ENCODE measurements at regions not wholly inside any gene's neighbourhood (a gene's known extent, or its start where the extent isn't known, plus 50 kb on each side); places are given as distances from the start of the nearest gene placed in this dataset.

GRCh38 chr11:130546438-130546837 is 98.0 kb downstream of the ADAMTS15 start:
- TF ChIP-seq, protein P1, sequence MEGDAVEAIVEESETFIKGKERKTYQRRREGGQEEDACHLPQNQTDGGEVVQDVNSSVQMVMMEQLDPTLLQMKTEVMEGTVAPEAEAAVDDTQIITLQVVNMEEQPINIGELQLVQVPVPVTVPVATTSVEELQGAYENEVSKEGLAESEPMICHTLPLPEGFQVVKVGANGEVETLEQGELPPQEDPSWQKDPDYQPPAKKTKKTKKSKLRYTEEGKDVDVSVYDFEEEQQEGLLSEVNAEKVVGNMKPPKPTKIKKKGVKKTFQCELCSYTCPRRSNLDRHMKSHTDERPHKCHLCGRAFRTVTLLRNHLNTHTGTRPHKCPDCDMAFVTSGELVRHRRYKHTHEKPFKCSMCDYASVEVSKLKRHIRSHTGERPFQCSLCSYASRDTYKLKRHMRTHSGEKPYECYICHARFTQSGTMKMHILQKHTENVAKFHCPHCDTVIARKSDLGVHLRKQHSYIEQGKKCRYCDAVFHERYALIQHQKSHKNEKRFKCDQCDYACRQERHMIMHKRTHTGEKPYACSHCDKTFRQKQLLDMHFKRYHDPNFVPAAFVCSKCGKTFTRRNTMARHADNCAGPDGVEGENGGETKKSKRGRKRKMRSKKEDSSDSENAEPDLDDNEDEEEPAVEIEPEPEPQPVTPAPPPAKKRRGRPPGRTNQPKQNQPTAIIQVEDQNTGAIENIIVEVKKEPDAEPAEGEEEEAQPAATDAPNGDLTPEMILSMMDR (optimal IDR thresholded peaks at IDR 0.05 in 1 of 3, IDR thresholded peaks at IDR 0.05 in 1 of 3, conservative IDR thresholded peaks at IDR 0.05 in 1 of 3; ENCODE audit: extremely low read depth in 1 of 3, insufficient read depth in 2 of 3, low read length in 3 of 3) = no peak
- no peak for TF ChIP-seq EZH2 (IDR thresholded peaks at IDR 0.05; ENCODE audit: low read length)
